ENCODE measurements at regions not wholly inside any gene's neighbourhood (a gene's known extent, or its start where the extent isn't known, plus 50 kb on each side); places are given as distances from the start of the nearest gene placed in this dataset.

GRCh38 chr7:92987095-92987494 is 130.7 kb downstream of the SAMD9 start:
- H3K9ac ChIP-seq (ENCODE audit: low read length): no peak overlapping the region
- no peaks in the 10 kb centered on the region for H3K4me1 ChIP-seq (ENCODE audit: control insufficient read depth in 2 of 2, insufficient read depth in 2 of 2, low read length in 2 of 2)
- H3K79me2 ChIP-seq (ENCODE audit: control insufficient read depth, insufficient read depth, low read length): no peaks in the 10 kb centered on the region
- H3K27ac ChIP-seq (ENCODE audit: low read length in 2 of 2): no peak overlapping the region
- no peaks in the 10 kb centered on the region for H3K9me3 ChIP-seq (ENCODE audit: control extremely low read depth in 1 of 3, control insufficient read depth in 2 of 3, insufficient read depth in 1 of 3, low read length in 2 of 3)
- ChIA-PET CTCF (no interaction called here), POLR2A (no interaction called here)
- H3K4me1 Mint-ChIP-seq: no peaks in the 10 kb centered on the region
- no peaks in the 10 kb centered on the region for H3K9me3 Mint-ChIP-seq (ENCODE audit: insufficient read depth)
- TF ChIP-seq EZH2 (IDR thresholded peaks at IDR 0.05; ENCODE audit: borderline replicate concordance, insufficient read depth, low read depth, low read length, poor library complexity, severe bottlenecking) (no peak), CTCF (IDR thresholded peaks at IDR 0.05) (no peak)
- no peak overlapping the region for H3K4me3 Mint-ChIP-seq
- H4K20me1 ChIP-seq (ENCODE audit: control insufficient read depth, insufficient read depth, low read length, poor library complexity, severe bottlenecking): no peaks in the 10 kb centered on the region
- no peaks in the 10 kb centered on the region for H3K27me3 ChIP-seq (replicated peaks in 1 of 4; ENCODE audit: control extremely low read depth in 1 of 4, control insufficient read depth in 3 of 4, insufficient read depth in 4 of 4, low read length in 3 of 4)
- H2AFZ ChIP-seq (ENCODE audit: insufficient read depth, low read depth, low read length, poor library complexity, severe bottlenecking): no peak overlapping the region
- no peaks in the 10 kb centered on the region for H3K36me3 ChIP-seq (replicated peaks in 1 of 2; ENCODE audit: control extremely low read depth in 1 of 2, control insufficient read depth in 1 of 2, extremely low read depth in 1 of 2, insufficient read depth in 2 of 2, low read length in 1 of 2)
- ATAC-seq (ENCODE audit: low read depth): no peak
- H3K4me3 ChIP-seq (ENCODE audit: control extremely low read depth in 1 of 5, extremely low read depth in 1 of 5, insufficient read depth in 1 of 5, low read depth in 2 of 5, low read length in 4 of 5): no peak overlapping the region
- DNase-seq: no peak
- intact Hi-C loops (cut with micrococcal nuclease): no loop called here
- no peak overlapping the region for H3K27ac Mint-ChIP-seq
- H3K4me2 ChIP-seq (replicated peaks; ENCODE audit: low read depth, low read length, poor library complexity, severe bottlenecking): no peak overlapping the region
- peaks cover 15% of the 10 kb centered on the region for H3K27me3 Mint-ChIP-seq

- no CpG with 5 or more reads among the region's 1 CpG for WGBS (ENCODE audit: insufficient coverage)
- peaks cover 12% of the 10 kb centered on the region for H3K27me3 Mint-ChIP-seq
- TF ChIP-seq CTCF (IDR thresholded peaks at IDR 0.05): no peak
- ATAC-seq (ENCODE audit: low read depth) (no peak), DNase-seq (no peak)
- H3K27ac Mint-ChIP-seq: no peak overlapping the region
- ChIA-PET CTCF (no interaction called here), POLR2A (no interaction called here)
- H3K4me3 ChIP-seq (ENCODE audit: control extremely low read depth in 1 of 5, extremely low read depth in 1 of 5, insufficient read depth in 1 of 5, low read depth in 2 of 5, low read length in 4 of 5): no peak overlapping the region
- H3K4me2 ChIP-seq (replicated peaks; ENCODE audit: low read depth, low read length, poor library complexity, severe bottlenecking): no peak overlapping the region
- H3K36me3 ChIP-seq (replicated peaks in 1 of 2; ENCODE audit: control extremely low read depth in 1 of 2, control insufficient read depth in 1 of 2, extremely low read depth in 1 of 2, insufficient read depth in 2 of 2, low read length in 1 of 2): no peaks in the 10 kb centered on the region
- H3K27ac ChIP-seq (ENCODE audit: low read length in 2 of 2): no peak overlapping the region
- H3K79me2 ChIP-seq (ENCODE audit: control insufficient read depth, insufficient read depth, low read length): no peaks in the 10 kb centered on the region
- no peaks in the 10 kb centered on the region for H3K9me3 ChIP-seq (ENCODE audit: control extremely low read depth in 1 of 3, control insufficient read depth in 2 of 3, insufficient read depth in 1 of 3, low read length in 2 of 3)
- H3K4me1 Mint-ChIP-seq: no peaks in the 10 kb centered on the region
- no peak overlapping the region for H2AFZ ChIP-seq (ENCODE audit: insufficient read depth, low read depth, low read length, poor library complexity, severe bottlenecking)
- peaks cover 9% of the 10 kb centered on the region for H3K9me3 Mint-ChIP-seq (ENCODE audit: insufficient read depth)
- intact Hi-C loops (cut with micrococcal nuclease): no loop called here
- H3K9ac ChIP-seq (ENCODE audit: low read length): no peak overlapping the region
- H4K20me1 ChIP-seq (ENCODE audit: control insufficient read depth, insufficient read depth, low read length, poor library complexity, severe bottlenecking): no peaks in the 10 kb centered on the region
- no peak overlapping the region for H3K4me3 Mint-ChIP-seq
- H3K27me3 ChIP-seq (replicated peaks in 1 of 4; ENCODE audit: control extremely low read depth in 1 of 4, control insufficient read depth in 3 of 4, insufficient read depth in 4 of 4, low read length in 3 of 4): no peaks in the 10 kb centered on the region
- H3K4me1 ChIP-seq (ENCODE audit: control insufficient read depth in 2 of 2, insufficient read depth in 2 of 2, low read length in 2 of 2): no peaks in the 10 kb centered on the region
Measured at GRCh38 chr7:92982928-92983327, 134.9 kb downstream of the SAMD9 start.

Data from B cell (primary cell).